ENCODE measurements at regions not wholly inside any gene's neighbourhood (a gene's known extent, or its start where the extent isn't known, plus 50 kb on each side); places are given as distances from the start of the nearest gene placed in this dataset.

- peak; percentile 75 to 88 (median 80) for TF ChIP-seq CTCF (IDR thresholded peaks at IDR 0.05)
- no peak for TF ChIP-seq POLR2A (IDR thresholded peaks at IDR 0.05)
Observed at GRCh38 chr11:8813658-8814057, 97.3 kb upstream of the AKIP1 start.
